ENCODE measurements at regions not wholly inside any gene's neighbourhood (a gene's known extent, or its start where the extent isn't known, plus 50 kb on each side); places are given as distances from the start of the nearest gene placed in this dataset.

GRCh38 chr16:64295466-64295865, 826.4 kb downstream of the CDH11 start:
- TF ChIP-seq EGR1 (IDR thresholded peaks at IDR 0.05): no peak
- TF ChIP-seq USF1 (IDR thresholded peaks at IDR 0.05): no peak
- no peak for TF ChIP-seq TCF12 (IDR thresholded peaks at IDR 0.05; ENCODE audit: low read depth)
- no peak for TF ChIP-seq EP300 (IDR thresholded peaks at IDR 0.05; ENCODE audit: borderline replicate concordance)
- TF ChIP-seq TAF1 (IDR thresholded peaks at IDR 0.05; ENCODE audit: low read depth): no peak
- no peak for TF ChIP-seq TEAD4 (IDR thresholded peaks at IDR 0.05)
- TF ChIP-seq YY1 (IDR thresholded peaks at IDR 0.05; ENCODE audit: low read depth): no peak
- no peak for TF ChIP-seq REST (IDR thresholded peaks at IDR 0.05; ENCODE audit: low read depth)
- no peak for TF ChIP-seq FOXM1 (IDR thresholded peaks at IDR 0.05; ENCODE audit: borderline replicate concordance, low read depth)
- no peak for TF ChIP-seq NFIC (IDR thresholded peaks at IDR 0.05)
- TF ChIP-seq MAX (IDR thresholded peaks at IDR 0.05): no peak
- no peak for TF ChIP-seq RAD21 (IDR thresholded peaks at IDR 0.05; ENCODE audit: low read depth)
- no peak for TF ChIP-seq CEBPB (IDR thresholded peaks at IDR 0.05)
- TF ChIP-seq CREB1 (IDR thresholded peaks at IDR 0.05; ENCODE audit: low read depth): no peak
- TF ChIP-seq ZBTB7A (IDR thresholded peaks at IDR 0.05; ENCODE audit: low read depth): no peak

- TF ChIP-seq REST (IDR thresholded peaks at IDR 0.05; ENCODE audit: low read depth) (no peak), EP300 (IDR thresholded peaks at IDR 0.05; ENCODE audit: borderline replicate concordance) (no peak), TCF12 (IDR thresholded peaks at IDR 0.05; ENCODE audit: low read depth) (no peak), TEAD4 (IDR thresholded peaks at IDR 0.05) (no peak), USF1 (IDR thresholded peaks at IDR 0.05) (no peak), CREB1 (IDR thresholded peaks at IDR 0.05; ENCODE audit: low read depth) (no peak), ZBTB7A (IDR thresholded peaks at IDR 0.05; ENCODE audit: low read depth) (no peak), TAF1 (IDR thresholded peaks at IDR 0.05; ENCODE audit: low read depth) (no peak), RAD21 (IDR thresholded peaks at IDR 0.05; ENCODE audit: low read depth) (no peak), CEBPB (IDR thresholded peaks at IDR 0.05) (no peak), FOXM1 (IDR thresholded peaks at IDR 0.05; ENCODE audit: borderline replicate concordance, low read depth) (no peak), YY1 (IDR thresholded peaks at IDR 0.05; ENCODE audit: low read depth) (no peak), EGR1 (IDR thresholded peaks at IDR 0.05) (no peak), MAX (IDR thresholded peaks at IDR 0.05) (no peak), NFIC (IDR thresholded peaks at IDR 0.05) (no peak)
Observed at GRCh38 chr16:64292953-64293352, 828.9 kb downstream of the CDH11 start.

- TF ChIP-seq CEBPB (IDR thresholded peaks at IDR 0.05): no peak
- no peak for TF ChIP-seq YY1 (IDR thresholded peaks at IDR 0.05; ENCODE audit: low read depth)
- TF ChIP-seq TCF12 (IDR thresholded peaks at IDR 0.05; ENCODE audit: low read depth): no peak
- TF ChIP-seq REST (IDR thresholded peaks at IDR 0.05; ENCODE audit: low read depth): no peak
- no peak for TF ChIP-seq FOXM1 (IDR thresholded peaks at IDR 0.05; ENCODE audit: borderline replicate concordance, low read depth)
- no peak for TF ChIP-seq NFIC (IDR thresholded peaks at IDR 0.05)
- TF ChIP-seq ZBTB7A (IDR thresholded peaks at IDR 0.05; ENCODE audit: low read depth): no peak
- TF ChIP-seq MAX (IDR thresholded peaks at IDR 0.05): no peak
- TF ChIP-seq RAD21 (IDR thresholded peaks at IDR 0.05; ENCODE audit: low read depth): no peak
- no peak for TF ChIP-seq CREB1 (IDR thresholded peaks at IDR 0.05; ENCODE audit: low read depth)
- TF ChIP-seq USF1 (IDR thresholded peaks at IDR 0.05): no peak
- TF ChIP-seq TEAD4 (IDR thresholded peaks at IDR 0.05): no peak
- TF ChIP-seq EP300 (IDR thresholded peaks at IDR 0.05; ENCODE audit: borderline replicate concordance): no peak
- no peak for TF ChIP-seq EGR1 (IDR thresholded peaks at IDR 0.05)
Observed at GRCh38 chr16:64292161-64292560, 829.7 kb downstream of the CDH11 start.
